CD4-positive, alpha-beta T cell treated with Interleukin-4 for 1 hour (primary cell): ENCODE measurements at regions not wholly inside any gene's neighbourhood (a gene's known extent, or its start where the extent isn't known, plus 50 kb on each side); places are given as distances from the start of the nearest gene placed in this dataset.
"Not testable (repeated sequence)": the region's sequence is repeated elsewhere in the genome, so short reads cannot be mapped to it uniquely, and the experiment has no call there.

Source experiments
- DNase-seq, 2 donors: peaks; one replicate each; pipeline ENCODE4 v3.0.0-alpha.2; 2020 to 2022

DNA sequence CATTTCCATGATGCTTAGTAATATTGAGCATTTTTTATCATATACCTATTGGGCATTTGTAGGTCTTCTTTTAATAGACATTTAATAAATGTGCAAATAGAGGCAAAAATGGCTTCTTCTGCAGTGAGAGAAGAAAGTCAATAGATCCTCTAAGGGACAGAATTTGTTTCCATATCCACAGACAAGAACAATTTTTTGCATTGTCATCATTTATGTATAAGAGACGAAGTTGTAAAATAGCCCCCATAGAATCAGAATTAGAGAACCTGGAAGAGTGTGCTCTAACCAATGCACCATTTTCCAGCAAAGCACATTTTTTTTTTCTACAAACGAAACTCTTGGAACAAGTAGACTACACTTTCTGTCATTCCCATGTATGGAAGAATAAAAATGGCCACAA lies 365.1 kb upstream of the PDE3A start:
- DNase-seq: no peak

DNA sequence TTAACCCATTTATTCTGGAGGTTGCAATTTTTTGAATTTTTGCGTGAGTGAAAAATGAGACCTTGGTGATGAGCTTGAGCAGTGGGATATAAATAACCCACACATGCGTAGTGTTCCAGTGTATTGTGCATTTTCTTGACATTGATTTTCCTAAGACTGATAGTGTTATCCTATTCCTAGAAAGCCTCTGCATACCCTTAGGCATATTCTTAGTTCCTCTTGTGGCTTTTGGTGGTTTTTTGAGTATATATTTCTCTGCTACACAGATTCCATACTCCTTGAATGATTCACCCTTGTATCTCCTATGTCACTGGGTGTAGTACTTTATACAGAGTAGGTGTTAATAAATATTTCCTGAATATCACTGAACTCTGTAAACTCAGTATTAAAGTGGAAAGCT lies 363.4 kb upstream of the PDE3A start:
- no peak for DNase-seq

DNA sequence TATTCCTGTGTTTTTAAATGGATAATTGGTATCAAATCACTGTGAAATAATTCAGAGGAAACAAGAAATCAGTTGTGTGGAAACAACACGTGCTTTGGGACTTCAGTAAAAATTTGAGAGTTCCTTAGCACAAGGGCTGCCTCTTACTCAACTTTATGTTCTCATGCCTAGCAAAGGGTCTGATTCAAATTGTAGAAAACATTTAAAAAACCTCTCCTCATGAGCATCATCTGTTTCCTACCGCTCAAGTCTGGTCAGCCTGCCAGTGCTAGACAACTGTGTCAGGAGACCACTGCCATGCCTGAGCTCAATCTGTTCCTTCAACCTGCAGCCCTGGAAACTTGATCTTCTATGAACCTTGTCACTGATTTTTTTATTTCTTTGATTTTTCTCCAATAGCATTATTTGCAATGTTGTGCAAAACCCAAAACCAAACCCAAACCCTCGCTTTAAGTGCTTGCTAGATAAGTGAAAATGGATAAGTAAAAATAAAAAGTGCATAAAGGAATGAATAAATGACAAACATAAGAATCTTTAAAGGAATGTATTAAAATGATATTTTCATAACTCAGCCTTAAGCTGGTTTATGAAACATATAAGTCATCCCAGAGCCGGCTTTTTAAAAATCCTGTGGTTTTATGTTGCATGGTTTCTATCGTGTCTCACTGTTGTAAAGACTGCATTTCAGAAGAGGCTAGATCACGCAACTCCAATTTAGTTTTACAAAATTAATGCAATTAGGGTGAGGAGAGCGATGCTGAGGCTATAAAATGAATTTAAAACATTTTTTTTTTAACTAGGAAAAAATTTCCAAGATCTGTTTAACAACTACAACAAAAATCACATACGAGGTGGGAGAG lies 361.2 kb upstream of the PDE3A start:
- DNase-seq: no peak

DNA sequence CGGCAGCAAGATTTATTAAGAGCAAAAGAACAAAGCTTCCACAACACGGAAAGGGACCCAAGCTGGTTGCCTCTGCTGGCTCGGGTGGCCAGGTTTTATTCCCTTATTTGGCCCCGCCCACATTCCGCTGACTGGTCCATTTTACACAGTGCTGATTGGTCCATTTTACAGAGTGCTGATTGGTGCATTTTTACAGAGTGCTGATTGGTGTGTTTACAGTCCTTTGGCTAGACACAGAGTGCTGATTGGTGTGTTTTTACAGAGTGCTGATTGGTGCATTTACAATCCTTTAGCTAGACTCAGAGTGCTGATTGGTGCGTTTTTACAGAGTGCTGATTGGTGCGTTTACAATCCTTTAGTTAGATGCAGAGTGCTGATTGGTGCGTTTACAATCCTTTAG lies 358.4 kb upstream of the PDE3A start:
- not testable (repeated sequence) for DNase-seq

DNA sequence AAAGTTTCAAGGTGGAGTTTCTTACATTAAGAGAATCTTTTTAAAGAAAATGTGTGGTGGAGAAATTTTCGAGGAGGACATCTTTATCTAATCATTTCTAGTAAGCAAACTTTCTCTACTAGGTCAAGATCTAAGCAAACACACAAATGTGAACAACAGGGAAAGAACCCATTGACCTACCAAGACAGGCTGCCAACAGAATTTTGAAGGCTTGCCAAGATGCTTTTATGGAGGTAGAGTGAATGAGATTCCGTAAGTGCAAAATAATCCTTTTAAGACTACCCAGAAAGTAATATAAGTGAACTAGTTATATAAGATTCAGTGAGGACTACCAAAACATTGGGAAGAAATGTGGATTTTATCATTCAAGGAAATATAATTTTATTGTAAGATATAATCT lies 357.1 kb upstream of the PDE3A start:
- DNase-seq: no peak

DNA sequence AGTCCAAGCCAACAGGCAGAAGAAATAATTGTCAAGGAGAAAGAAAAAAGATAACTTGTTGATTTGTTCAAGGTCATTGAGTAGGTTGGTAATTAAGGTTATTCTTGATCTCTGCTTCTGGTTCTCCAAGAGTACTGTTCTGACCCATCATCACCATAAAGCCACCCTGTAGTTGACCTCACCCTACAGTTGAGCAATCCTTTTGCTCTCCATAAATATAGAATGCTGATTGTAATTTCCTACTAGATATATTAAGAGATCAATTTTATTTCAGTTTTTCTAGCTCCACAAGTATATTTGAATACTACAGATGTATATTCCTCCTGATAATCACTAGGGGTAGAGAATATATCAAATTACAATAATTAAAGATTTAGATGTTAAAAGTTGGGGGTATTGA lies 350.5 kb upstream of the PDE3A start:
- DNase-seq: no peak

DNA sequence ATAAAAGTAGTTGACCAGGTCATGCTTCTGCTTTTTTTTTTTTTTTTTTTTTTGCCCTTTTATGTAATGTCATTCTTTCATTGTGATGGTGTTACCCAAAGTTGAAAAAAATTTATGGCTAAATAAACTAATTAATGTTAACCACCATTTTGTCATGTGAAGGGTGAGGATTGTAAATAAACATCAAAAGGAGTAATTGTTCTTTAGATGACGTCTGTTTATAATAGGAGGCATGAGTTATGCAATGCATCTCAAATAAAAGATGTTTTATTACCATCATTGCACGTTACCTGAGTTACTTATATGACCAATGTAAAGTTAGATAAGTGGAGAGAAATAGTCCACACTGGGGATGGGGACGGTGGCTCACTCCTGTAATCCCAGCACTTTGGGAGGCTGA lies 349.9 kb upstream of the PDE3A start:
- no peak for DNase-seq

DNA sequence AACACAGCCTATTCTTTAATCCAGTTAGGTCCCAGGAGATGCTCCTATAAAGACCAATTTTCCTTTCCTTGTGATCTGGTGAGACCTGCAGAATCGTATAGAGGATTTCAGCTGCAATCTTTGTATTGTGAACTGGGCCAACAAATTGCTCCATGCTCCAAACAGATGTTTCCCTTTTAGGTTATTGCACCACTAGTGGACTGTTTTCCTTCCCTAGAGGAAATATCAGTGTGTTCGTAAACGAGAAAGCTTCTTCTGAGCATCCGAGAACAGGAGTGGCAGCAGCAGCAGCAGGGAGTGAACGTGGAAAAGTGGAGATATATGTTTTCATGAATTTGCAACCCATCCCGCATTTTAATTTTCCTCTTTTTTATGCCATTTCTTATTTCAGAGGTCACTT lies 344.1 kb upstream of the PDE3A start:
- no peak for DNase-seq

DNA sequence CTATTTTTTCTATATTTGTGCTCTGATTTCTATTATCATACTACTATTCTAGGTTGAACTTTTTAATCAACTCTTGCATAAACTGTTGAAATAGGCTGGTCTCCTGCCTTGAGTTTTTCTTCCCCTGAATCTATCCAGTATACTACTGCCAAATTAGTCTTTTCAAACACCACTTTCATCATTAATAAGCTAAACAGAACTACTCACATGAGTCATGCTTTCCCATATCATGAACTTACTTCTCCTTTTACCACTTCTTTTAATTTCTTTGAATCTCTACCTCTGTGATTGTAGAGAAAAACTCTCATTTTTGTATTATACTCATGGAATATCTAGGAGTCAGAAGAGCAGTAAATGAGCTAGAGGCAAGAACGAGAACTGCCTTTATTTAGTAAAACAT lies 340.3 kb upstream of the PDE3A start:
- no peak for DNase-seq

DNA sequence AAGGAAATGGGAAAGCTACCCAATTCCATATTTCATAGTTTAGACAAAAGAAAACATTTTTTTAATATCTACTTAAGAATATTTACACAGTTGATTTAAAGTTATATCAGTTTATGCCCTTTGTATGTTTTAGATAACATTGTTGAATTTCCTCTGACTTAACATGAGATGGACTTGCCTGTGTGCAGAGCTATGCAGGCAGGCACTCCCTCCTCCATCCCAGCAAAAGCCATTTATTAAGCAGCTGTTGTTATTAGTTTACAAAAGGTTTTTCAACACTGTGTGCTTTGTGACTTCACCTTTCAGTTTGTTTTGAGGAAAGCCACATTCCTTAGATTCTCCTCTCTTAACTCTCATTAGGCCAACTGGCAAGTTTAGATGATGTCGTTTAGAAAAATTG lies 337.5 kb upstream of the PDE3A start:
- no peak for DNase-seq

DNA sequence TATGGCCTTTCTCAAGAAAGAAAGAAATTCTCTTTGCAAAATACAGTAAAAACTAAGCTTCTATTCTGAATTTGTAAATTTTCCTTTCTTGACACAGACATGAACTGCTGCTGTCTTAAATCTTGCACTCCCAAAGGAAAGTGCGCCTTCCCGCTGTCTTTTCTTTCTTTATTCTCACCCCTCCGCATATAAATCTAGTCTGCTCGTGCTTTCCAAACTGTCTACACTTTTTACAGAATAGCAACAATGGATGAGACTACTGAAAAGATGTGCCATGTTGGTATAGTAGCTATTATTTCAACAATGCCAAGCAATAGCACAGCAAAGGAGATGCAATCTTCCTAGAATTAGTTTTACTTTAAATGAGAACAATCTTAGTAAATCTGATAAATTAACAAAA lies 328.8 kb upstream of the PDE3A start:
- no peak for DNase-seq

DNA sequence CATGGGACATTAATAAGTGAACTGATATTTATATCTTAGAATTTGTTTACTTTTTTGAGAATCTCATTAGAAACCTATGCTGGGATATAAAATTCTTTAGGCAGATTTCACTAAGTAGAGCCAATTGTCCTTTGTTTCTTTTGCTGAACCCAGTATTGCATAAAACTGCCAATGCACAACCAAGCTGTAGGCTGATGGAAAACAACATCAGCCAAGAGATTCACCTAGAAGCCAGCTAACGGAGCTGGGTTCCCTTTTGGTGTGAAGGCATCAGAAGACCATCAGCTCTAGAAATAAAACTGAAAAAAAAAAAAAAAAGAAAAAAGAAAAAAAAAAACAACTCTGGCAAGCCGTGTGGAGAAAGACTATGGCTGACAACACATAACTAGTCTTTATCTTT lies 328.2 kb upstream of the PDE3A start:
- DNase-seq: no peak

DNA sequence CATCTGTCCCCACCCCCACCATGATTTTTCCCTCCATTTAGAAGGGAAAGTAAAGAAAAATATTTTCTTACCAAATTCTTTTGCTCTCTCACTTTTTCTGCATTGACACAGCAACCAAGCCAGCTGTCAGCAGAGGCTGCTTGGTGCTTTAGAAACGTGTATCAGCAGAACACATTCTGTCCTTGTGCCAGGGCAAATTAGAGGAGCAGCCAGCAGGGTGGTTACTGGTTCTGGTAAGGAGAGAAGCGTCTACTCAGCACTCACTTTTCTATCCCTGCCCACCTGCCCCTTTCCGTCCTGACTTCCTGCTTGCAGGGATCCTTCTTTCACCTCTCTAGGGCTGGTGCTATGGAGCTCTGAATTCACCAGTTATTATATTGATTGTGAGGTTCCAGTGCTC lies 327.5 kb upstream of the PDE3A start:
- DNase-seq: no peak

DNA sequence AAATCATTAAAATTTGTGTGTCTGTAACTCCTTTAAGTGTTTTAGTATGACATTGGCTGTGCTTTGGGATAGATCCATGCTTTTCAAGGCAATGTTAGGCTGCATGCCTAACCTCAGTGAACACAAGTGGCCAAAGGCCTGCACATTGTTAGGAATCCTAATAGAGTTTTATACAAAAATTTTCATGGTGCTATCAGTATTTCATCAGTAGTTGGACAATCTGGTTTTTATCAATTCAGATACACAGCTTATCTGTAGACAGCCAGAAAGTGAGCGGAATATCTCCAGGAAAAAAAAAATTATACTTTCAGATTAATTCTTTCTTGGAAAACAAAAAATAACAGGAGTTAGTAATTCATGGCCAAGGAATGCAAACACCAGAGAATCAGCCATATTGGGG lies 324.0 kb upstream of the PDE3A start:
- DNase-seq: no peak

DNA sequence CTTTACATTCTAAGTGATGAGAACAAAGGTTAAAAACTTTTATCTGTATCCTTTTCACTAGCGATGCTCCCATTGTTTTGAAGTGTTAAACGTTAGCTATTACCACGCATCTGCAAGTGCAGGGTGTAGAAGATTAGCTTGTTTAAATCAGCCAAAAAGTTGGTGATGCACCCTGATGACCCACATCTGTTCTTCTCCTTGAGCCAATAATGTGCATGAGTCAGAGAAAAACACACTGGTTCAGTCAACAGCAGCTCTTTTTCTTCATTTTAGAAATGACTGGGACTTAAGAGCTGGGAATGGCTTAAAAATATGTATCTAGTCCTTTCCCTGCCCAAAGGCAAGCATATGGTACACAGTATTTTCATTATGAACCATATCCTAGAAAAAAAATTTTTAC lies 323.5 kb upstream of the PDE3A start:
- no peak for DNase-seq

DNA sequence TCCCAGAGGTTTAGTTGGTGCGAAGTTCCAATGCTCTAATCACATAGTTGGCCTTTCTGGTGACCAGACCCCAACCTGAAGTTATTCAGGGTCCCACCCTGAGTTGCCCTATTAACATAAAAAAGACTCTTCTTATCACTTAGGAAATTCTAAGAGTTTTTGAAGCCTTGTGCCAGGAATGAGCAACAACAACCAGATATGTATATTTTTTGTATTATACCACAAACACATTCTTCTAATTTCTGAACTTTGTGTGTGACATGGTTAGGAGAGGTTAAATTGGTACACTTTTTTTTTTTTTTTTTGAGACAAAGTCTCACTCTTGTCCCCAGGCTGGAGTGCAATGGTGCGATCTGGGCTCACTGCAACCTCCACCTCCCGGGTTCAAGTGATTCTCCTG lies 320.4 kb upstream of the PDE3A start:
- DNase-seq: no peak

DNA sequence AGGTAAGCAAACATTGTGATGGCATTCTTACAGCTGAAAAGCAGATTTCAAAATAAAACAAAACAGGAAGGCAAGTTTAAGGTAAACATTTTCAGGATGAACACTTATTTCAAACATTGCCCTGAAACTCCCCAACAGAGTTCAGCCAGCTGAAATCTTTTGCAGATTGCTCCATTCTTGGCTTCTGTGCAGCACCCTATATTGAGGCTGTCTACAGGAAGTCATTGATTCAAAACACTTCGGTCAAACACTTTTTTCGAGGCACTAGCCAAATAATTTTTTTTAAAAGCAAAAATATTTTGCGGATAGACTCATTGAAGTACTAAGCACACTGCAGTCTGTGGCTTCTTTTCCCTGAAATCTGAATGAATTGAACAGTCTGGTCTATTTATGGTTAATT lies 318.1 kb upstream of the PDE3A start:
- DNase-seq: no peak

DNA sequence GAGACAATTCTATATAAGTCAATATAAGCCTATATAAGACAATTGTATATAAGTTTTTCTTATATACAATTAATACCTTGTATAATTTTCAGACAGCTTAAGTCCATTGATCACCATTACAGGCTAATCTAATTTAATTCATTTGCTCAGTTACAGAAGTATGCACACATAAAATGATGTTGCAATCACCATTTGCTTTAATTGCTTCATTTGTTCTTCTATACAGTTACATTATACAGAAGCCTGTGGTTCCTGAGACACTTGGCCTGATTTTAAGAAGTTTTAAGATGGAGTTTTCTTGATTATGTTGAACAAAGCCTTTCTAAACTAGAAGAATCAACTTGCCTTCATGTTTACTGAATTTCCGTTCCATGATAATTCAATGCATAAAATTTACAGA lies 314.6 kb upstream of the PDE3A start:
- DNase-seq: no peak

DNA sequence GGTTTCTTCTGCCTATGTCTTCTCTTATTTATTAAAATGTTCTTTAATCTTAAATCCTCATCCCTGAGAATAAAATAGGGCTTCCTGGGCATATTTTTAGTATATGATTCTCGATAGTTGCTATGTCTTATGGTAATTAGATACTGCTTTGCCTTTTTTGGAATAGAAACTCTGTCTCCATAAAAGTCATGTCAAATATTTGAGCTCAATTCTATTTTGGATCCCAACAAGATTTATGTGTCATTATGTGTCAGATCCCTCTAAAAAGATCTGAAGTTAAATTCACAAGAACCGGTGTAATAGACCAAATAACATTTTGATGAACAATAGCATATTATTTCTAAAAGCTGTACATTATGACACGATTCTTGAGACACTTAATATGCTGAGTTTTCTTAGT lies 312.5 kb upstream of the PDE3A start:
- no peak for DNase-seq

DNA sequence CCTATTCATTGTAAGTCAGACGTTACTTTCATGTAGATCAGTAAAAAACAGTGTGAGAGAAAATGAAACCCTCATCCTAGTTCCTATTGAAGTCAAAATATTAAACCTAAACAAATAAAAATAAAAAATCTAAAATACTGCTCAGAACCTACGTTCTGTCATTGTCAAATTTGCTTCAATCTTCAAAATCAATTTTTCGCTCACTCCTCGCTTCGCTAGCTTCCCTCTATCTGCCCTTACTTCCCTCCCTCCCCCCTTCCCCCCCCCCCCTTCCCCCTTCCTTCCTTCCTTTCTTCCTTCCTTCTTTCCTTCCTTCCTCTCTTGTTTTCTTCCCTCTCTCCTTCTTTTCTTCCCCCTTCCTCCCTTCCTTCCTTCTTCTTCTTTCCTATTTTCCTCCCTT lies 310.9 kb upstream of the PDE3A start:
- DNase-seq: no peak

DNA sequence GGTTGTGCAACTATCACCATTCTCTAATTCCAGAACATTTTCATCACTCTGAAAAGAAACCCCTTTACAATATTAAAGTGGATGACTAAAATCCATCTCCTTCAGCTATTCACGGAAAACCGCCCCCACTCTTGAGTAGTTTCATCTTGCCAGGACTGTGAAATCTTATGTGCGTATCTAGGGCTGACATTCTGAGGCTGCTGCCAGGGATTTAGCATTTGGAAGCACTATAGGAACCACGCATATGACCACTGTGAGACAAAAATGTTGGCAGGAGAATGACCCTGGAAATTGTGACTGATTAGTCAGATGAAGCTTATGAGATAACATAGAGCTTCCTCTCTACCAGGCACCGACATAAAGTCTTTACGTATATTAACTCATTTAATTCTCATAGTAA lies 305.2 kb upstream of the PDE3A start:
- no peak for DNase-seq

DNA sequence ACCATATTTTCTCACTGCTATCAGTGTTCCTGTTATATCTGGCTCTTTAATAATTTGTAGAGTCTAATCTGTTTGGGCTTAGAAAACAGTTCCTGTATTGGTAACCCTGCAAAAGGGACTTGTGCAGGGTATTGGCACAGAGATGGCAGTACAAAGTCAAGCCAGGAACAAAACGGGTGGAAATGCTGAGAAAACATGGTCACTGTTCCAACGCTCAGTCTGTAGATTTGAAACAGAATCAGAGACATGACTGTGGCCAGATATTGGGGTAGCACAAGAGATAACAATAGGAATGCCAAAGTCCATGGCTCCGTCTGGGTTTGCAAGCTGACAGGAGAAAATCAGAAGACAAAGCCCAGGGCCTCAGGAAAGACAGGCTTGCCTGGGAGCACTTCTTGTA lies 290.7 kb upstream of the PDE3A start:
- DNase-seq: no peak

DNA sequence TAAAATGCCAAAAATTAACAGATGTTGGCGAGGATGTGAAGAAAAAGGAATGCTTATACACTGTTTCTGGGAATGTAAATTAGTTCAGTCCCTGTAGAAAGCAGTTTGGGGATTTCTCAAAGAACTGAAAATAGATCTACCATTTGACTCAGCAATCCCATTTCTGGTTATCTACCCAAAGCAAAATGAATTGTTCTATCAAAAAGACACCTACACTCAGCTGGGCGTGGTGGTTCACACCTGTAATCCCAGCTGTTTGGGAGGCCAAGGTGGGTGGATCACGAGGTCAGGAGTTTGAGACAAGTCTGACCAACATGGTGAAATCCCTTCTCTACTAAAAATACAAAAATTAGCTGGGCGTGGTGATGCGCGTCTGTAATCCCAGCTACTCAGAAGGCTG lies 279.3 kb upstream of the PDE3A start:
- no peak for DNase-seq

DNA sequence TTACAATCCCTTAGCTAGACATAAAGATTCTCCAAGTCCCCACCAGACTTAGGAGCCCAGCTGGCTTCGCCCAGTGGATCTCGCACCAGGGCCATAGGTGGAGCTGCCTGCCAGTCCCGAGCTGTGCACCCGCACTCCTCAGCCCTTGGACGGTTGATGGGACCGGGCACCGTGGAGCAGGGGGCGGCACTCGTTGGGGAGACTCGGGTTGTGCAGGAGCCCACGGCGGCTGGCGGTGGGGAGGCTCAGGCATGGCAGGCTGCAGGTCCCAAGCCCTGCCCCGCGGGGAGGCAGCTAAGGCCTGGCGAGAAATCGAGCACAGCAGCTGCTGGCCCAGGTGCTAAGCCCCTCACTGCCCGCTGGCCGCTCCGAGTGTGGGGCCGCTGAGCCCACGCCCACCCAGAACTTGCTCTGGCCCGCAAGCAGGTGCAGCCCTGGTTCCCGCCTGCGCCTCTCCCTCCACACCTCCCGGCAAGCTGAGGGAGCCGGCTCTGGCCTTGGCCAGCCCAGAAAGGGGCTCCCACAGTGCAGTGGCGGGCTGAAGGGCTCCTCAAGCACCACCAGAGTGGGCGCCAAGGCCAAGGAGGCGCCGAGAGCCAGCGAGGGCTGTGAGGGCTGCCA lies 275.0 kb upstream of the PDE3A start:
- not testable (repeated sequence) for DNase-seq

DNA sequence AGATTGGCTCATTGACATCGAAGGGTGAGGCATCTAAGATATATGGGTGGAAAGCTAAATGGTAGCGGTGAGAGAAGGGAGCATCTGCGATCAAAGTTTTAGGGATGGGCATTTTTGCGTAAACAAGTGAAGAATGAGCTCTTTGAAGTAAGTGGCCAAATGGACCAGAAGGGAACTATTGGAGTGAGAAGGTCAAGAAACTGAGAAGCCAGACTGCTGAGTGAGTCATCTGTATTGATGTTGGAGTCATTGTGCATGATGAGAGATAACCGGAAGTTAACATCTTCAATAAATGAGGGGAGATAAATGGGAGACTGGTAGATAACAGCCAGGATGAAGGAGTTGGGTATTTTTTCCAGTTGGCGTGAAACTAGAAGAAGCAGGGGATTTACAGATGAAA lies 271.9 kb upstream of the PDE3A start:
- DNase-seq: no peak
